Glutamatergic neuron (in vitro differentiated cells): ENCODE measurements at regions not wholly inside any gene's neighbourhood (a gene's known extent, or its start where the extent isn't known, plus 50 kb on each side); places are given as distances from the start of the nearest gene placed in this dataset.

Experiments used
- DNase-seq: peaks from one replicate; pipeline ENCODE4 v3.0.0; 2022
- H3K27ac Mint-ChIP-seq: one replicate; pipeline ENCODE4 v1.8.0; 2020; ENCODE audit warnings: mild to moderate bottlenecking, mixed read lengths, inconsistent platforms; ENCODE audit not compliant: unreplicated experiment
- H3K27me3 Mint-ChIP-seq: one replicate; pipeline ENCODE4 v1.8.0; 2020; ENCODE audit warnings: mild to moderate bottlenecking, moderate library complexity, mixed read lengths, inconsistent platforms; ENCODE audit not compliant: unreplicated experiment
- H3K36me3 Mint-ChIP-seq: one replicate; pipeline ENCODE4 v1.8.0; 2020; ENCODE audit warnings: mild to moderate bottlenecking, mixed read lengths, inconsistent platforms; ENCODE audit not compliant: unreplicated experiment
- H3K4me1 Mint-ChIP-seq: one replicate; pipeline ENCODE4 v1.8.0; 2020; ENCODE audit warnings: mild to moderate bottlenecking, low read depth, mixed read lengths, inconsistent platforms; ENCODE audit not compliant: unreplicated experiment
- H3K4me3 Mint-ChIP-seq: one replicate; pipeline ENCODE4 v1.8.0; 2020; ENCODE audit warnings: mild to moderate bottlenecking, mixed read lengths, inconsistent platforms; ENCODE audit not compliant: unreplicated experiment
- H3K9me3 Mint-ChIP-seq: one replicate; pipeline ENCODE4 v1.8.0; 2020; ENCODE audit warnings: mild to moderate bottlenecking, moderate library complexity, mixed read lengths, inconsistent platforms; ENCODE audit not compliant: unreplicated experiment
- CTCF ChIP-seq: fragments of 200-600 bp; sonication (generic); IDR thresholded peaks from one replicate; pipeline ENCODE4 v1.5.0; 2021; ENCODE audit not compliant: partially characterized antibody, unreplicated experiment

GRCh38 chr4:175263537-175263936 lies 345.4 kb downstream of the ADAM29 start:
- DNase-seq, result no peak
- H3K4me1 Mint-ChIP-seq, result no peaks in the 10 kb centered on the region
- H3K36me3 Mint-ChIP-seq, result no peaks in the 10 kb centered on the region
- peaks cover 4% of the 10 kb centered on the region for H3K9me3 Mint-ChIP-seq
- H3K27me3 Mint-ChIP-seq, result no peaks in the 10 kb centered on the region
- H3K27ac Mint-ChIP-seq, result no peak overlapping the region
- no peak overlapping the region for H3K4me3 Mint-ChIP-seq
- TF ChIP-seq CTCF, result no peak

DNA sequence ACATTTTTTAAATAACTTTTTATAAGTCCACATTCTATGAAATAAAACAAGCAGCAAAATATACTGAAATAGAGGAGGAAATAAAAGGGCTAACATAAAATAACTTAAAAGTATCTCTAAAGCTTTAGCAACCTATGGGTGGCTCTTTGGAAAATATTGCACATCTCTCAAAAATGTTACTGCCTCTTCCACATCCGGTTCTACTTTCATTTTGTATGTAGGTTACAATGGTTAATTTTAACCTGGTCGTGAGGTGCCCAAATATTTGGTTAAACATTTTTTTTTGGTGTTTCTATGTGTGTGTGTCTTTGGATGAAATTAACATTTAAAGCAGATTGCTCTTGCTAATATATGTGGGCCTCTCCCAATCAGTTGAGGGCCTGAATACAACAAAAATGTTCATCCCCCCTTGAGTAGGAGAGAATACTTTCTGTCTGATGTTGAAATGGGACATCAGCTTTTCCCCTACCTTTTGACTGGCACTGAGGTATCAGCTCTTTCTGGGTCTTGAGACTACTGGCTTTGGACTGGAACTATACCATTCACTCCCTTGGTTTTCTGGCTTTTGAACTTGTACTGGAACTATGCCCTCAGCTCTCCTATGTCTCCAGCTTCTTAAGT lies 353.0 kb downstream of the ADAM29 start:
- TF ChIP-seq CTCF, result no peak
- no peaks in the 10 kb centered on the region for H3K4me1 Mint-ChIP-seq
- H3K4me3 Mint-ChIP-seq, result no peak overlapping the region
- no peak overlapping the region for H3K27ac Mint-ChIP-seq
- H3K27me3 Mint-ChIP-seq, result no peaks in the 10 kb centered on the region
- no peaks in the 10 kb centered on the region for H3K36me3 Mint-ChIP-seq
- H3K9me3 Mint-ChIP-seq, result peaks cover 3% of the 10 kb centered on the region
- DNase-seq, result no peak

DNA sequence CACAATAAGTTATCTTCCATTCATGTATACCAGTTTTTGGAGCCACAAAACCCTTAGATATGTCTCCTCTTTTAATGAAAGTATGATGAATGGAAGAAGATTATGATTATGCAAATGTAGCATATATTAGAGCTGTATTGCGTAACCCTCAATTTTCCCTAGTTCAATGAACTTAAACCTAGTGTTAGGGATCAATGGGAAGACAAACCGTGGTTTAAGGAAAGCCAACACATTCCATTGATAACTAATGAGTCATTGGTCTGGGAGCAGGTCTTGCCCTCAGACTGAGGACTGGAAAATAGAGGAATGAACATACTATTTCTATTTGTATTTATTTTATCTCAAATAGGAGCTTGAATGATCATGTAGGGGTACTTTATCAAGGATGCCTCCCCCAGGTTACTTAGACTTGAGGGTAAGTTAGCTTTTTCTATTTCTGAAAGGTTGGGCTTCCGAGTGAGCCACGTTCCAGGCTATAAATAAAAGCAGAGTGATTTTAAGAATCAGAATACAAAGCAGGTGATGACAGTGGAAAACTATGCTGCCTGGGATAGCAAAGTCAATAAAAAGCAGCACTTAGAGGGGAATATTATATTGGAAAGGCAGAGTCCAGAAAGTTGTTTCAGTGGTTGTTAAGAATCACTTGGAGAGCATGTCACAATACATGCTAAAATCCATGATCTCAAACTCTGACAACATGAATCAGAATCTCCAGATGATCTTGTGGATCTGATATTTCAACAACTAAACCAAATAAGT lies 356.0 kb downstream of the ADAM29 start:
- Mint-ChIP-seq H3K27ac (no peak overlapping the region), H3K4me1 (peaks cover 3% of the 10 kb centered on the region), H3K36me3 (no peaks in the 10 kb centered on the region), H3K9me3 (no peaks in the 10 kb centered on the region), H3K4me3 (no peak overlapping the region), H3K27me3 (no peaks in the 10 kb centered on the region)
- TF ChIP-seq CTCF, result no peak
- DNase-seq, result no peak

DNA sequence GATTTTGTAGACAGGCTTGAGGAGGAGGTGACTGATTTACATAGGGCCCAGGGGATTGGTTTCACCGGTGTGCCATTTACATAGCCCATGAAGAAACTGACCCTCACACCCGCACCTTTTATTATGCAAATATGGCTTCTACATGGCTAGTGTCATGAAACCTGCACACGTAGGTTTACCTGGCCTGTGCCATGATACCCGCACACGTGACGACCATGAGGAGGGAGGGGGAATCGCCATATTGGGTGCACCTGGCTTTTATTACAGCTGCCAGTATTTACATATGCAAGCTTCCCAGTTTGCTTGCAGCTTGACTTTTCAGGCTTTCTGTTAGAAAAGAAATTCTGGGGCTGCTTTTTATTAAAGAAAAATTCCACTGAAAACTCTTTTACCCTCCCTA lies 359.7 kb downstream of the ADAM29 start:
- no peaks in the 10 kb centered on the region for H3K36me3 Mint-ChIP-seq
- DNase-seq, result no peak
- H3K9me3 Mint-ChIP-seq, result no peaks in the 10 kb centered on the region
- H3K27ac Mint-ChIP-seq, result no peak overlapping the region
- H3K27me3 Mint-ChIP-seq, result peaks cover 3% of the 10 kb centered on the region
- TF ChIP-seq CTCF, result no peak
- H3K4me3 Mint-ChIP-seq, result no peak overlapping the region
- H3K4me1 Mint-ChIP-seq, result peaks cover 3% of the 10 kb centered on the region

DNA sequence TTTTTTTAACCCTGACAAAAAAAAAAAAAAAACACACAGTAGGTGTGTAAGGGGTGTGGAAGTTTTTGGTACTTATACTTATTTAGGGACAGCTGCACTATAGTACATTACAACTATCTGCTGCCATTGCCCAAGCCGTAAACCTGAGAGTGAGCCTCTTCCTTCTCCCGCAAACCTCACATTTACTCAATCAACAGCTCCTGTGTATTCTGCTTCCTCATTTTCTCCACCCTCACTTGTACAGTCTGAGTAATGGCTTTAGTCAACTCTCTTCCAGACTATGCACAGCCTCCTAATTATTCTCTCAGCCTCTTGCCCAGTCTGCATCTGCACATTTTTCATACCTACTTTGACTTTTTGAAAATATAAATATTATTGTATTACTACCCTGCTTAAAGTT lies 362.0 kb downstream of the ADAM29 start:
- no peaks in the 10 kb centered on the region for H3K36me3 Mint-ChIP-seq
- no peak overlapping the region for H3K27ac Mint-ChIP-seq
- no peak overlapping the region for H3K4me3 Mint-ChIP-seq
- no peak for TF ChIP-seq CTCF
- H3K9me3 Mint-ChIP-seq, result no peaks in the 10 kb centered on the region
- peaks cover 3% of the 10 kb centered on the region for H3K4me1 Mint-ChIP-seq
- DNase-seq, result no peak
- peaks cover 3% of the 10 kb centered on the region for H3K27me3 Mint-ChIP-seq
